ENCODE measurements at regions not wholly inside any gene's neighbourhood (a gene's known extent, or its start where the extent isn't known, plus 50 kb on each side); places are given as distances from the start of the nearest gene placed in this dataset.

DNA sequence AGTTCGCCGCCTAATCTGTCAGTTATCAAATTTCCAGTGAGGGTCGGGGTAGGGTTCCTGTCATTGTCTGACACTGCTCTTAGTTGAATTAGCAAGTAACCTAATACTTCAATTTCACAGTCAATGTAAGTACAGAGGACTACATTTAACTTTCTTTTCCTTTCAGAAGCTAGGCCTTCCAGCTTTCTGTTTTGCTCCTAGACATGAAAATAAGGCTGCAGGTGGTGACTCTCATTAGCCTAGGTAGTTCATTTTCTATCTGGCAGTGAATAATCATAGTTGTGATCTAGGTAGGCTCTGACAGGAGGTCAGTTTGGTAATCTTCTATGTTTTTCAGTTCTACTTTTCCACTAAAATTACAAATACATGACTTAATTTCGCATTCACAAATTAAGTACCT, 783.1 kb downstream of the MRPL39 start:
- TF ChIP-seq POLR2A (IDR thresholded peaks at IDR 0.05; ENCODE audit: low read depth, low read length): no peak
- TF ChIP-seq, protein P1, sequence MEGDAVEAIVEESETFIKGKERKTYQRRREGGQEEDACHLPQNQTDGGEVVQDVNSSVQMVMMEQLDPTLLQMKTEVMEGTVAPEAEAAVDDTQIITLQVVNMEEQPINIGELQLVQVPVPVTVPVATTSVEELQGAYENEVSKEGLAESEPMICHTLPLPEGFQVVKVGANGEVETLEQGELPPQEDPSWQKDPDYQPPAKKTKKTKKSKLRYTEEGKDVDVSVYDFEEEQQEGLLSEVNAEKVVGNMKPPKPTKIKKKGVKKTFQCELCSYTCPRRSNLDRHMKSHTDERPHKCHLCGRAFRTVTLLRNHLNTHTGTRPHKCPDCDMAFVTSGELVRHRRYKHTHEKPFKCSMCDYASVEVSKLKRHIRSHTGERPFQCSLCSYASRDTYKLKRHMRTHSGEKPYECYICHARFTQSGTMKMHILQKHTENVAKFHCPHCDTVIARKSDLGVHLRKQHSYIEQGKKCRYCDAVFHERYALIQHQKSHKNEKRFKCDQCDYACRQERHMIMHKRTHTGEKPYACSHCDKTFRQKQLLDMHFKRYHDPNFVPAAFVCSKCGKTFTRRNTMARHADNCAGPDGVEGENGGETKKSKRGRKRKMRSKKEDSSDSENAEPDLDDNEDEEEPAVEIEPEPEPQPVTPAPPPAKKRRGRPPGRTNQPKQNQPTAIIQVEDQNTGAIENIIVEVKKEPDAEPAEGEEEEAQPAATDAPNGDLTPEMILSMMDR (IDR thresholded peaks at IDR 0.05; ENCODE audit: extremely low read depth in 1 of 2, insufficient read depth in 1 of 2, low read depth in 1 of 2, low read length in 2 of 2): no peak
- no peak for TF ChIP-seq EZH2 (IDR thresholded peaks at IDR 0.05; ENCODE audit: borderline replicate concordance, low read depth, low read length, severe bottlenecking)

All from endothelial cell of umbilical vein (primary cell).